HG02852 (cell line): ENCODE measurements at regions not wholly inside any gene's neighbourhood (a gene's known extent, or its start where the extent isn't known, plus 50 kb on each side); places are given as distances from the start of the nearest gene placed in this dataset.
"Not testable (repeated sequence)": the region's sequence is repeated elsewhere in the genome, so short reads cannot be mapped to it uniquely, and the experiment has no call there.

Source experiments
- ATAC-seq: cut with Tn5 transposase; IDR thresholded peaks from one replicate; pipeline ENCODE4 v1.9.1; 2021; ENCODE audit warnings: mild to moderate bottlenecking, moderate library complexity; ENCODE audit not compliant: unreplicated experiment

- ATAC-seq, result not testable (repeated sequence)
These were observed 83.9 kb upstream of the TSLP start for GRCh38 chr5:110987573-110987972.

DNA sequence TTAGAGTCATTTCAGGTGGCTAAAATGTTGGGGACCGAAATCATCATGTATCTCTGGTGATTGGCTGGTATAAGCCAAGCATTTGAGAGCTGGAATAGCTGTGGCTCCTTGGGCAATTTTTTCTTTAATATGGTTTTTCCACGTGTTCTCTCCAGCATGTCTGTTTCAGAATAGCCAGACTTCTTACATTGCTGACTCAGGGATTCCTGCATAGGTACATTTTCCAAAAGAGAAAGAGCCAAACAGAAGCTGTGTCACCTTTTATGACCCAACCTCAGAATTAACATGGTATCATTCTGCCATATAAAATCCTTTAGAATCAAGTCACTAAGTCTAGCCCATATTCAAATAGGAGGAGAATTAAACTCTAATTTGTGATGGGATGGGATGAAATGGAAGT lies 74.8 kb upstream of the TSLP start:
- ATAC-seq, result no peak

DNA sequence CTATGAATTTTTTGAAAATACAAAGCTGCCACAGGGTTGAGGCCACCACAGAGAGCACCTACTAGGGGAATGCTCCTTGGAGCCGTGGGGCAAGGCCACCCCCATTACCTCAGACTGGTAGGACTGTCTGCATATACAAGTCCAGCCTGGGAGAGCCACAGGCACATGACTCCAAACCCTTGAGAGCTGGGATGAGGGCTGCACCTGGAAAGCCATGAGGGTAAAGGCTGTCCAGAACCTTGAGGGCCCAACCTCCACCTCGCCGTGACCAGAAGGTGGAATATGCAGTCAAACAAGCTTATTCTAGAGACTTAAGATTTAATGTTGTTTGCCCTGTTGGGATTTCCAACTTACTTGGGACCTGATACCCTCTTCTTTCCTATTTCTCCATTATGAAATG lies 69.5 kb upstream of the TSLP start:
- ATAC-seq, result no peak

DNA sequence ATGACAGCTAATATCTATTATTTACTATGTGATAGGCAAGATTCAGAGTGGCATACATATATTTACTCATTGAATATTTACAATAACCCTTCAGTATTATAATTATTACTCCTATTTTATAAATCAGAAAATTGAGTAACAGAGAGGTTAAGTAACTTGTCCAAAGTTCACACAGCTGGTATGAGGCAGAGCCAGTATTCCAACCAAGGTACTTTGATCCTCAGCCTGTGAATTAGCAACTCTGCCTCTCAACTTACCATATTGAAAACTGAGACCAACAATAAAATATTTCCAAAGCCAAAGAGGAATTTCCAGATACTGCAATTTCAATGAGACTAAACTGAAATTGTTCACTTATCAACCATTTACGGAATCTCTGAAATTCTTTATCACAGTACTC lies 67.9 kb upstream of the TSLP start:
- no peak for ATAC-seq

GRCh38 chr5:111004291-111004690 lies 67.2 kb upstream of the TSLP start:
- ATAC-seq, result no peak

- ATAC-seq, result no peak
These were observed 60.7 kb upstream of the TSLP start for GRCh38 chr5:111010783-111011182.

DNA sequence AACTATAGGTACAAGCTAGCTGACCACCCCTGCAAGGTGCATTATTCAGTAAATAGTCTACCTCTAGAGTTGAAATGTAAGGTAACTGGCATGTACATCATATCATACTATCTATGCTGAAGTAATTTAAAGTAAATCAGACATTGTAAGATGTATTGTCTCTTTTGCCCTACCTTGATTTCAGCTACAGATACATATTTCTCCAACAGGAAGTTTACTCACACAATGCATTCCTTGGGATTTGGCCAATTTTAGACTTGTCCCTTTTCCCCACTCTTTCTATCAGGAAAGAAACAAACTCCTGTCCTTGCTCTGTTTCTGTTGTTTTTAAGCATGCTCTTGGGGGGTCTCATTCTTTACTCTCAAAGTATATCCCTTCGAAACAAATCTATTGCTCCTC lies 58.5 kb upstream of the TSLP start:
- ATAC-seq, result no peak

DNA sequence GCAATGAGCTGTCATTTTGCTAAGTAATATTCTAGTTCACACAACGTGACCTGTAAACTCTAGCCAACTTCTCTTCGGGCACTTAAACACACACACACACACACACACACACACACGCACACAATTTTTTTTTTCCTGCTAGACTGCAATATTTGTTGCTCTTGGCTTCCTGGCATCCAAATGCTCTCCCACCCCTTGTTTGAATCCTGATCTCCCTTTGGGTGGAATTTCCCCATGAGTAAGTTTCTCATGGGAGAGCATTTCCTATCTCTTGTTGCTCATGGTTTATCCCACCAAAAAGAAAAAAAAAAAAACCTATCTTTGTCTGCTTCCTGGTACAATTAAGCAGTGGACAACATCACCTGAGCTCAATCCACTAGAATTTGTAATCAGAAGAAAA lies 54.7 kb upstream of the TSLP start:
- ATAC-seq, result no peak

- ATAC-seq, result no peak
These were observed 53.8 kb upstream of the TSLP start for GRCh38 chr5:111017731-111018130.
